H9 (cell line): ENCODE measurements at regions not wholly inside any gene's neighbourhood (a gene's known extent, or its start where the extent isn't known, plus 50 kb on each side); places are given as distances from the start of the nearest gene placed in this dataset.
"Not testable (repeated sequence)": the region's sequence is repeated elsewhere in the genome, so short reads cannot be mapped to it uniquely, and the experiment has no call there.

Experiments used
- DNase-seq: peaks from one replicate; pipeline ENCODE4 v3.0.0-alpha.2; 2017
- H2AFZ ChIP-seq: one replicate; pipeline ENCODE4 v1.6.1; 2013; ENCODE audit warnings: mild to moderate bottlenecking, low read length, control low read depth, moderate library complexity
- H2AK5ac ChIP-seq: 2 replicates; pipeline ENCODE4 v1.6.1; 2013; ENCODE audit warnings: low read length, control low read depth, mixed read lengths; ENCODE audit not compliant: insufficient read length
- H2BK120ac ChIP-seq: one replicate; pipeline ENCODE4 v1.6.1; 2013; ENCODE audit warnings: low read depth, mild to moderate bottlenecking, low read length, control low read depth, inconsistent platforms; ENCODE audit not compliant: poor library complexity, severe bottlenecking
- H2BK12ac ChIP-seq: 2 replicates; pipeline ENCODE4 v1.6.1; 2013; ENCODE audit warnings: low read length, control low read depth, mixed read lengths, low read depth; ENCODE audit not compliant: insufficient read length
- H2BK15ac ChIP-seq: 2 replicates; pipeline ENCODE4 v1.6.1; 2013; ENCODE audit warnings: low read depth, low read length, control low read depth
- H2BK20ac ChIP-seq: one replicate; pipeline ENCODE4 v1.6.1; 2013; ENCODE audit warnings: low read depth, mild to moderate bottlenecking, low read length, control low read depth, inconsistent platforms; ENCODE audit not compliant: poor library complexity, severe bottlenecking
- H2BK5ac ChIP-seq: 2 replicates; pipeline ENCODE4 v1.6.1; 2013; ENCODE audit warnings: low read length, control low read depth, mixed read lengths; ENCODE audit not compliant: insufficient read length
- H3K14ac ChIP-seq: 2 replicates; pipeline ENCODE4 v1.6.1; 2013; ENCODE audit warnings: low read length, control low read depth; ENCODE audit not compliant: insufficient read depth
- H3K18ac ChIP-seq: 2 replicates; pipeline ENCODE4 v1.6.1; 2013; ENCODE audit warnings: low read depth, mild to moderate bottlenecking, mixed read lengths, low read length, control low read depth; ENCODE audit not compliant: insufficient read length
- H3K23ac ChIP-seq: 2 replicates; pipeline ENCODE4 v1.6.1; 2013; ENCODE audit warnings: low read length, control low read depth, mixed read lengths, low read depth; ENCODE audit not compliant: insufficient read length
- H3K23me2 ChIP-seq: 2 replicates; pipeline ENCODE4 v1.6.1; 2013; ENCODE audit warnings: low read depth, mild to moderate bottlenecking, mixed read lengths, low read length, control low read depth; ENCODE audit not compliant: insufficient read length, poor library complexity, severe bottlenecking
- H3K27ac ChIP-seq: 2 replicates; pipeline ENCODE4 v1.5.1; 2013; ENCODE audit warnings: low read length, control low read depth, mixed read lengths, low read depth; ENCODE audit not compliant: insufficient read length
- H3K27me3 ChIP-seq: 2 replicates; pipeline ENCODE4 v1.6.1; 2013; ENCODE audit warnings: low read length, control low read depth, inconsistent platforms; ENCODE audit not compliant: insufficient read depth
- H3K4ac ChIP-seq: 2 replicates; pipeline ENCODE4 v1.6.1; 2013; ENCODE audit warnings: low read depth, mild to moderate bottlenecking, control low read depth, inconsistent platforms, low read length, moderate library complexity
- H3K4me1 ChIP-seq: 2 replicates; pipeline ENCODE4 v1.6.1; 2013; ENCODE audit warnings: low read length, control low read depth, inconsistent platforms; ENCODE audit not compliant: insufficient read depth
- H3K4me2 ChIP-seq: 2 replicates; pipeline ENCODE4 v1.6.1; 2013; ENCODE audit warnings: low read length, control low read depth, mixed read lengths; ENCODE audit not compliant: insufficient read length, insufficient read depth
- H3K56ac ChIP-seq: 2 replicates; pipeline ENCODE4 v1.6.1; 2013; ENCODE audit warnings: low read depth, mild to moderate bottlenecking, mixed read lengths, low read length, control low read depth; ENCODE audit not compliant: insufficient read length
- H3K79me1 ChIP-seq: 2 replicates; pipeline ENCODE4 v1.6.1; 2013; ENCODE audit warnings: low read depth, mild to moderate bottlenecking, moderate library complexity, low read length, control low read depth, inconsistent platforms; ENCODE audit not compliant: insufficient read depth, poor library complexity, severe bottlenecking
- H3K79me2 ChIP-seq: 2 replicates; pipeline ENCODE4 v1.6.1; 2013; ENCODE audit warnings: low read length, control low read depth, inconsistent platforms; ENCODE audit not compliant: insufficient read depth
- H3K9ac ChIP-seq: 2 replicates; pipeline ENCODE4 v1.6.1; 2013; ENCODE audit warnings: low read length, control low read depth, mixed read lengths; ENCODE audit not compliant: insufficient read length; ENCODE audit errors: extremely low read depth
- H3K9me3 ChIP-seq: one replicate; pipeline ENCODE4 v1.6.1; 2013; ENCODE audit warnings: low read depth, low read length, inconsistent platforms; ENCODE audit not compliant: control insufficient read depth
- H3T11ph ChIP-seq: one replicate; pipeline ENCODE4 v1.6.1; 2013; ENCODE audit warnings: mild to moderate bottlenecking, low read length, control low read depth, inconsistent platforms
- H4K20me1 ChIP-seq: one replicate; pipeline ENCODE4 v1.6.1; 2013; ENCODE audit not compliant: control insufficient read depth, insufficient read length, insufficient read depth
- H4K5ac ChIP-seq: 2 replicates; pipeline ENCODE4 v1.6.1; 2013; ENCODE audit warnings: low read depth, mild to moderate bottlenecking, mixed read lengths, low read length, control low read depth; ENCODE audit not compliant: insufficient read length
- H4K8ac ChIP-seq: replicated peaks from 2 replicates; pipeline ENCODE4 v1.6.1; 2013; ENCODE audit warnings: low read length, control low read depth, mixed read lengths, low read depth; ENCODE audit not compliant: insufficient read length
- H4K91ac ChIP-seq: 2 replicates; pipeline ENCODE4 v1.6.1; 2013; ENCODE audit warnings: low read depth, mild to moderate bottlenecking, moderate library complexity, mixed read lengths, low read length, control low read depth; ENCODE audit not compliant: insufficient read length
- H3K27ac Mint-ChIP-seq, 3 experiments: 2 replicates in 2 of 3; 3 replicates in 1 of 3; pipeline ENCODE4 v1.8.0; 2020 to 2021; ENCODE audit warnings: mixed read lengths in 3 of 3, mild to moderate bottlenecking in 1 of 3, moderate library complexity in 1 of 3
- H3K27me3 Mint-ChIP-seq: 2 replicates; pipeline ENCODE4 v1.8.0; 2021; ENCODE audit warnings: low read depth, mild to moderate bottlenecking, moderate library complexity, mixed read lengths
- H3K36me3 Mint-ChIP-seq, 3 experiments: 2 replicates in 2 of 3; 3 replicates in 1 of 3; pipeline ENCODE4 v1.8.0; 2020 to 2021; ENCODE audit warnings: low read depth in 3 of 3, mixed read lengths in 3 of 3; ENCODE audit not compliant: insufficient read depth in 1 of 3
- H3K4me1 Mint-ChIP-seq, 2 experiments: 2 replicates each; pipeline ENCODE4 v1.8.0; 2020; ENCODE audit warnings: mixed read lengths in 2 of 2
- H3K4me3 Mint-ChIP-seq, 2 experiments: 2 replicates in 1 of 2; 3 replicates in 1 of 2; pipeline ENCODE4 v1.8.0; 2020 to 2021; ENCODE audit warnings: mild to moderate bottlenecking in 2 of 2, mixed read lengths in 2 of 2, moderate library complexity in 1 of 2
- H3K9me3 Mint-ChIP-seq, 2 experiments: 2 replicates in 1 of 2; 3 replicates in 1 of 2; pipeline ENCODE4 v1.8.0; 2020; ENCODE audit warnings: mild to moderate bottlenecking in 2 of 2, mixed read lengths in 2 of 2, moderate library complexity in 1 of 2
- CTCF ChIP-seq: fragments of 200-600 bp; sonication (generic); conservative IDR thresholded peaks from 3 replicates; pipeline ENCODE4 v1.8.0; 2021; ENCODE audit warnings: antibody characterized with exemption, mild to moderate bottlenecking
- WGBS: extraction: QIAGEN DNeasy Blood & Tissue Kit; methylation state at CpG from one replicate; pipeline ENCODE4 v1.1.7; 2013; ENCODE audit warnings: missing lambda C conversion rate, low lambda C conversion rate, mixed read lengths; ENCODE audit not compliant: insufficient read length; ENCODE audit errors: extremely low coverage; 5-methylcytosine and 5-hydroxymethylcytosine counted together

GRCh38 chr15:89021224-89021623 is 67.0 kb upstream of the ABHD2 start:
- H3K4me3 Mint-ChIP-seq: no peak overlapping the region
- Histone ChIP-seq H3K27ac (no peak overlapping the region), H4K5ac (no peak overlapping the region), H3K9me3 (no peaks in the 10 kb centered on the region), H3K27me3 (no peaks in the 10 kb centered on the region), H4K91ac (no peak overlapping the region), H3K23ac (no peak overlapping the region), H3K56ac (no peak overlapping the region), H4K20me1 (peaks cover 2% of the 10 kb centered on the region), H2BK120ac (no peak overlapping the region), H4K8ac (no peak overlapping the region), H3K4ac (no peak overlapping the region), H3K18ac (no peak overlapping the region), H2AFZ (no peak overlapping the region), H2BK15ac (no peak overlapping the region), H3K4me2 (no peak overlapping the region), H2BK20ac (no peak overlapping the region), H3K9ac (no peak overlapping the region), H3K14ac (no peak overlapping the region), H2BK5ac (no peak overlapping the region), H3K23me2 (no peaks in the 10 kb centered on the region), H3T11ph (no peak overlapping the region), H3K79me2 (no peaks in the 10 kb centered on the region), H3K4me1 (no peaks in the 10 kb centered on the region), H2BK12ac (no peak overlapping the region), H3K79me1 (no peaks in the 10 kb centered on the region), H2AK5ac (no peak overlapping the region)
- H3K4me1 Mint-ChIP-seq: peaks cover 30% of the 10 kb centered on the region in 2 experiments
- H3K36me3 Mint-ChIP-seq: peaks cover 0 to 9% (median 5%) of the 10 kb centered on the region in 3 experiments; a peak in 4 of 7 replicates
- peaks cover 17% of the 10 kb centered on the region for H3K27me3 Mint-ChIP-seq
- no peak for TF ChIP-seq CTCF
- H3K27ac Mint-ChIP-seq: no peak overlapping the region
- H3K9me3 Mint-ChIP-seq: peaks cover 4 to 11% of the 10 kb centered on the region in 2 experiments; a peak in 3 of 5 replicates
- WGBS: no CpG with 5 or more reads among the region's 2 CpGs
- no peak for DNase-seq

- H3K36me3 Mint-ChIP-seq: peaks cover 0 to 11% (median 6%) of the 10 kb centered on the region in 3 experiments; a peak in 3 of 7 replicates
Measured at GRCh38 chr15:89021886-89022285, 66.4 kb upstream of the ABHD2 start.

More at GRCh38 chr15:89021886-89022285, 66.4 kb upstream of the ABHD2 start:
- H3K27ac ChIP-seq, H3K23ac ChIP-seq, H2BK12ac ChIP-seq, H2AK5ac ChIP-seq, H3K56ac ChIP-seq, H3K9ac ChIP-seq, H4K8ac ChIP-seq, H2BK5ac ChIP-seq, H3K4me2 ChIP-seq, H2AFZ ChIP-seq, H4K91ac ChIP-seq, H3K4me1 ChIP-seq, H2BK20ac ChIP-seq, H3K27ac Mint-ChIP-seq, H4K20me1 ChIP-seq, H3T11ph ChIP-seq, H4K5ac ChIP-seq, H3K14ac ChIP-seq, H3K18ac ChIP-seq, H2BK15ac ChIP-seq, H3K9me3 ChIP-seq, DNase-seq, H3K79me1 ChIP-seq, H3K4me3 Mint-ChIP-seq, H3K27me3 ChIP-seq, H3K79me2 ChIP-seq, H3K4ac ChIP-seq, H3K23me2 ChIP-seq, H2BK120ac ChIP-seq: not testable (repeated sequence)
- no CpG with 5 or more reads among the region's 8 CpGs for WGBS
- Mint-ChIP-seq H3K27me3 (peaks cover 12% of the 10 kb centered on the region), H3K9me3 (peaks cover 6 to 13% of the 10 kb centered on the region in 2 experiments; a peak in 3 of 5 replicates), H3K4me1 (peaks cover 25% of the 10 kb centered on the region in 2 experiments)
